ENCODE measurements at regions not wholly inside any gene's neighbourhood (a gene's known extent, or its start where the extent isn't known, plus 50 kb on each side); places are given as distances from the start of the nearest gene placed in this dataset.

GRCh38 chr9:126109575-126109974, 217.1 kb upstream of the MVB12B start:
- TF ChIP-seq CTCF (IDR thresholded peaks at IDR 0.05 in 2 of 3, conservative IDR thresholded peaks at IDR 0.05 in 1 of 3; ENCODE audit: control insufficient read depth in 2 of 3, extremely low read depth in 1 of 3, insufficient read depth in 1 of 3, low read depth in 3 of 3, low read length in 3 of 3) (no peak), MYC (IDR thresholded peaks at IDR 0.05; ENCODE audit: insufficient read depth, insufficient read length, insufficient replicate concordance, low read length, severe bottlenecking) (no peak)

Measured in GM12878 (cell line).